ENCODE measurements at regions not wholly inside any gene's neighbourhood (a gene's known extent, or its start where the extent isn't known, plus 50 kb on each side); places are given as distances from the start of the nearest gene placed in this dataset.

DNA sequence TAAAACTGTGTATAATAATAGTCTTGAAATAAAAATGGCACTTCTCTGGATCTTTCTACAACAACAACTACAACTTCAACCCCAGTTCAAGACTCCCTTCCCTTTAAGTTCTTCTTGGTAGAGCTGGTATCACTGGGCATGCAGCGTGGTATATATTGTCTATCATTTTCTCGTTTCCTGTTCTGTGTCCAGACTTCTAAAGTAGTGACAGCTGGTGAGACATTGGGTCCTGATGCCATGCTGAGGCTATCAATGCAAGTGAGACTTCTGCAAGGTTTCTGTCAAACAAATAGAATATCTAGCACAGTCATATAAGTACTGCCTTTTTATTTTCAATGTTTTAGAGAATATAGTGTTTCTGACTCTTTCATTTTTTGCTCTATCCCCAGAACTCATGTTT is 123.0 kb upstream of the GRIN3A start:
- Histone ChIP-seq H4K20me1 (ENCODE audit: low read depth, low read length) (no peaks in the 10 kb centered on the region), H3K79me2 (ENCODE audit: insufficient read depth, low read length) (no peaks in the 10 kb centered on the region), H3K9ac (ENCODE audit: low read length) (no peak overlapping the region), H3K27ac (ENCODE audit: low read depth, low read length) (no peak overlapping the region), H3K4me3 (ENCODE audit: insufficient read depth, low read length, poor library complexity, severe bottlenecking) (no peak overlapping the region), H3K36me3 (ENCODE audit: low read length) (no peaks in the 10 kb centered on the region), H3K27me3 (ENCODE audit: low read length) (no peaks in the 10 kb centered on the region), H3K9me2 (replicated peaks; ENCODE audit: insufficient read depth, low read length) (no peaks in the 10 kb centered on the region), H2AFZ (ENCODE audit: low read depth, low read length, severe bottlenecking) (no peak overlapping the region), H3K9me3 (ENCODE audit: insufficient read depth, low read length) (no peaks in the 10 kb centered on the region), H3K4me2 (ENCODE audit: low read depth, low read length, poor library complexity, severe bottlenecking) (no peak overlapping the region), H3F3A (ENCODE audit: insufficient read depth) (no peaks in the 10 kb centered on the region)
- TF ChIP-seq, protein P1, sequence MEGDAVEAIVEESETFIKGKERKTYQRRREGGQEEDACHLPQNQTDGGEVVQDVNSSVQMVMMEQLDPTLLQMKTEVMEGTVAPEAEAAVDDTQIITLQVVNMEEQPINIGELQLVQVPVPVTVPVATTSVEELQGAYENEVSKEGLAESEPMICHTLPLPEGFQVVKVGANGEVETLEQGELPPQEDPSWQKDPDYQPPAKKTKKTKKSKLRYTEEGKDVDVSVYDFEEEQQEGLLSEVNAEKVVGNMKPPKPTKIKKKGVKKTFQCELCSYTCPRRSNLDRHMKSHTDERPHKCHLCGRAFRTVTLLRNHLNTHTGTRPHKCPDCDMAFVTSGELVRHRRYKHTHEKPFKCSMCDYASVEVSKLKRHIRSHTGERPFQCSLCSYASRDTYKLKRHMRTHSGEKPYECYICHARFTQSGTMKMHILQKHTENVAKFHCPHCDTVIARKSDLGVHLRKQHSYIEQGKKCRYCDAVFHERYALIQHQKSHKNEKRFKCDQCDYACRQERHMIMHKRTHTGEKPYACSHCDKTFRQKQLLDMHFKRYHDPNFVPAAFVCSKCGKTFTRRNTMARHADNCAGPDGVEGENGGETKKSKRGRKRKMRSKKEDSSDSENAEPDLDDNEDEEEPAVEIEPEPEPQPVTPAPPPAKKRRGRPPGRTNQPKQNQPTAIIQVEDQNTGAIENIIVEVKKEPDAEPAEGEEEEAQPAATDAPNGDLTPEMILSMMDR (IDR thresholded peaks at IDR 0.05; ENCODE audit: insufficient read depth, low read length, poor library complexity, severe bottlenecking) = no peak
- no peak for TF ChIP-seq EZH2phosphoT487 (conservative IDR thresholded peaks at IDR 0.05; ENCODE audit: low read length)

DNA sequence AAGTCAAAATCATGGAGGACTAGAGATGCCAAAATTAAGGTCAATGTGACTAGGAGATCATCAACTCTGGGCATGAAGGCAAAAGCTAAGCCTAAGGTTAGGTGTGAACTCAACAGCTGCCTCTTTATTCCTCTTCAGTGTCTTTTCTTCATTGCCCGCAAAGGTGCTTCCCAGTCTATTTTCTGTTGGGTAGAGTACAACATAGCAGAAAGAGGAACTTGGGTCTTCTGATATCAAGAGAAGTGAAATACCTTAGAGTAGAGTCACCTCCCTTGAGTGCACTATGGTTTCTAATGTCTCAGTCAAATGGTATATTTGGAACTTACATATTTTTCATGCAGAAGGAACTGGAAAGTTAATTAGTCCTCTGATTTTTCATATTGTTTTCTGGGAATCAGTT is 122.5 kb upstream of the GRIN3A start:
- H3K9ac ChIP-seq (ENCODE audit: low read length) = no peak overlapping the region
- no peaks in the 10 kb centered on the region for H3F3A ChIP-seq (ENCODE audit: insufficient read depth)
- no peaks in the 10 kb centered on the region for H3K9me2 ChIP-seq (replicated peaks; ENCODE audit: insufficient read depth, low read length)

DNA sequence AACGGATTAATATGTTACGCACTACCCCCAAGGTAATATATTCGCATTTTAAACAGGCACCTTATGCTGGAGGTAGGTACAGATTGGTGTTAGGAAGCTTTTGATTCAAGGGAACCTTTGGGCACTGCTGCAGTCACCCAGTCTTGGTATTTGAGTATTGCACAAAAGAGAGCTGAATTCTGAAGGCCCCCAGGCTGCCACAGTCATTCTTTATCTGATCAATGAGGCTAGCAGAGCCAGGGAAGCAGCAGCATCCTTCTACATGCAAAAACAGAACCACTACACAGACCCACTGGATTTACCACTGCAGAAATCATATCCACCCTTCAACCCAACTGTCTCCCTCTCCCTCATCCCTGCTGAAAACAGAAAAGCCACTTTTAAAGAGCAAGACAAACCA is 121.2 kb upstream of the GRIN3A start:
- Histone ChIP-seq H3K79me2 (ENCODE audit: insufficient read depth, low read length) (no peaks in the 10 kb centered on the region), H4K20me1 (ENCODE audit: low read depth, low read length) (no peaks in the 10 kb centered on the region), H3K27me3 (ENCODE audit: low read length) (no peaks in the 10 kb centered on the region), H2AFZ (ENCODE audit: low read depth, low read length, severe bottlenecking) (no peak overlapping the region), H3K9ac (ENCODE audit: low read length) (no peak overlapping the region), H3K9me2 (replicated peaks; ENCODE audit: insufficient read depth, low read length) (no peaks in the 10 kb centered on the region), H3K36me3 (ENCODE audit: low read length) (no peaks in the 10 kb centered on the region), H3K27ac (ENCODE audit: low read depth, low read length) (no peak overlapping the region), H3K9me3 (ENCODE audit: insufficient read depth, low read length) (no peaks in the 10 kb centered on the region), H3K4me3 (ENCODE audit: insufficient read depth, low read length, poor library complexity, severe bottlenecking) (no peak overlapping the region), H3F3A (ENCODE audit: insufficient read depth) (no peaks in the 10 kb centered on the region), H3K4me2 (ENCODE audit: low read depth, low read length, poor library complexity, severe bottlenecking) (no peak overlapping the region)
- TF ChIP-seq, protein P1 (IDR thresholded peaks at IDR 0.05; ENCODE audit: insufficient read depth, low read length, poor library complexity, severe bottlenecking) = no peak
- no peak for TF ChIP-seq EZH2phosphoT487 (conservative IDR thresholded peaks at IDR 0.05; ENCODE audit: low read length)

More for the DNA sequence above, 122.5 kb upstream of the GRIN3A start:
- TF ChIP-seq, protein P1 (IDR thresholded peaks at IDR 0.05; ENCODE audit: insufficient read depth, low read length, poor library complexity, severe bottlenecking) = no peak
- no peak for TF ChIP-seq EZH2phosphoT487 (conservative IDR thresholded peaks at IDR 0.05; ENCODE audit: low read length)
- Histone ChIP-seq H4K20me1 (ENCODE audit: low read depth, low read length) (no peaks in the 10 kb centered on the region), H3K36me3 (ENCODE audit: low read length) (no peaks in the 10 kb centered on the region), H3K9me3 (ENCODE audit: insufficient read depth, low read length) (no peaks in the 10 kb centered on the region), H3K4me2 (ENCODE audit: low read depth, low read length, poor library complexity, severe bottlenecking) (no peak overlapping the region), H2AFZ (ENCODE audit: low read depth, low read length, severe bottlenecking) (no peak overlapping the region), H3K4me3 (ENCODE audit: insufficient read depth, low read length, poor library complexity, severe bottlenecking) (no peak overlapping the region), H3K79me2 (ENCODE audit: insufficient read depth, low read length) (no peaks in the 10 kb centered on the region), H3K27ac (ENCODE audit: low read depth, low read length) (no peak overlapping the region), H3K27me3 (ENCODE audit: low read length) (no peaks in the 10 kb centered on the region)
